Endodermal cell (in vitro differentiated cells): ENCODE measurements at regions not wholly inside any gene's neighbourhood (a gene's known extent, or its start where the extent isn't known, plus 50 kb on each side); places are given as distances from the start of the nearest gene placed in this dataset.

ENCODE experiments used
- DNase-seq: peaks from one replicate; pipeline ENCODE4 v3.0.0-alpha.2; 2017
- H3K27ac ChIP-seq: 2 replicates; pipeline ENCODE4 v1.5.1; 2013; ENCODE audit warnings: mild to moderate bottlenecking, low read depth, low read length, moderate library complexity
- H3K27me3 ChIP-seq: 2 replicates; pipeline ENCODE4 v1.6.1; 2013; ENCODE audit warnings: mild to moderate bottlenecking, low read length, moderate library complexity; ENCODE audit not compliant: insufficient read depth, control insufficient read depth, poor library complexity, severe bottlenecking
- H3K36me3 ChIP-seq: 2 replicates; pipeline ENCODE4 v1.7.0; 2013; ENCODE audit warnings: mild to moderate bottlenecking, low read length, moderate library complexity; ENCODE audit not compliant: control insufficient read depth, insufficient read depth
- H3K4me1 ChIP-seq: one replicate; pipeline ENCODE4 v1.7.0; 2013; ENCODE audit warnings: low read length; ENCODE audit not compliant: control insufficient read depth, insufficient read depth
- H3K4me3 ChIP-seq: 2 replicates; pipeline ENCODE4 v1.5.1; 2013; ENCODE audit warnings: mild to moderate bottlenecking, low read length, moderate library complexity
- H3K9ac ChIP-seq: 2 replicates; pipeline ENCODE4 v1.6.1; 2013; ENCODE audit warnings: mild to moderate bottlenecking, low read length, moderate library complexity; ENCODE audit not compliant: poor library complexity, severe bottlenecking; ENCODE audit errors: extremely low read depth
- H3K9me3 ChIP-seq: 2 replicates; pipeline ENCODE4 v1.6.1; 2013; ENCODE audit warnings: mild to moderate bottlenecking, low read length, moderate library complexity; ENCODE audit not compliant: control insufficient read depth
- H3K27ac Mint-ChIP-seq: 2 replicates; pipeline ENCODE4 v1.8.0; 2020; ENCODE audit warnings: mixed read lengths
- H3K27me3 Mint-ChIP-seq: 2 replicates; pipeline ENCODE4 v1.8.0; 2021; ENCODE audit warnings: mild to moderate bottlenecking, mixed read lengths; ENCODE audit not compliant: insufficient read depth
- H3K36me3 Mint-ChIP-seq: 2 replicates; pipeline ENCODE4 v1.8.0; 2020; ENCODE audit warnings: low read depth, mixed read lengths
- H3K4me1 Mint-ChIP-seq: 2 replicates; pipeline ENCODE4 v1.8.0; 2020; ENCODE audit warnings: mixed read lengths
- H3K4me3 Mint-ChIP-seq: 2 replicates; pipeline ENCODE4 v1.8.0; 2020; ENCODE audit warnings: mild to moderate bottlenecking, moderate library complexity, mixed read lengths
- H3K9me3 Mint-ChIP-seq: 2 replicates; pipeline ENCODE4 v1.8.0; 2020; ENCODE audit warnings: mild to moderate bottlenecking, mixed read lengths
- CTCF ChIP-seq: fragments of 200-600 bp; sonication (generic); conservative IDR thresholded peaks from 2 replicates; pipeline ENCODE4 v1.5.0; 2021; ENCODE audit warnings: antibody characterized with exemption, mild to moderate bottlenecking
- WGBS, 2 experiments: methylation state at CpG; one replicate each; pipeline versions ENCODE4 v1.1.5 to v1.1.7; 2013; ENCODE audit warnings: missing lambda C conversion rate in 2 of 2, mixed read lengths in 1 of 2; ENCODE audit not compliant: insufficient coverage in 1 of 2, insufficient read length in 1 of 2; 5-methylcytosine and 5-hydroxymethylcytosine counted together

DNA sequence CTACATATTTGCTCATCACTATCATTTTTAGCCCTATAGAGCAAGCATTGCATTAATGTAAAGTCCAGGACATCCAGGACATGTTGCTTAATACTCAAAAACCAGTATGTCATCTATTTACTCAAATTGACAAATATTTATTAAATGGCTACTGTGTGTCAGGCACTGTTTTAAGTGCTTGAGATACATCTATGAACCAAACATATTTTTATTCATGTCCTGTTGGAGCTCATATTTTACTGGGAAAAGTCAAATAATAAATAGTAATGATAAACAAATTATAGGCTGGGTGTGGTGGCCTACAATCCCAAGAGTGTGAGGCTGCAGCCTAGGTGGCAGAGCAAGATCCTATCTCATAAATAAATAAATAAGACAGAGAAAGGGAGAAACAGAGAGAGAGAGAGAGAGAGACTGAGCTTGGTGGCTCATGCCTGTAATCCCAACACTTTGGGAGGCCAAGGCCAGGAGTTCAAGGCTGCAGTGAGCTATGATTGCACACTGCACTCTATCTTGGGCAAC is 227.9 kb downstream of the GJA1 start:
- peaks cover 10% of the 10 kb centered on the region for H3K4me1 Mint-ChIP-seq
- H3K9me3 Mint-ChIP-seq = no peaks in the 10 kb centered on the region

DNA sequence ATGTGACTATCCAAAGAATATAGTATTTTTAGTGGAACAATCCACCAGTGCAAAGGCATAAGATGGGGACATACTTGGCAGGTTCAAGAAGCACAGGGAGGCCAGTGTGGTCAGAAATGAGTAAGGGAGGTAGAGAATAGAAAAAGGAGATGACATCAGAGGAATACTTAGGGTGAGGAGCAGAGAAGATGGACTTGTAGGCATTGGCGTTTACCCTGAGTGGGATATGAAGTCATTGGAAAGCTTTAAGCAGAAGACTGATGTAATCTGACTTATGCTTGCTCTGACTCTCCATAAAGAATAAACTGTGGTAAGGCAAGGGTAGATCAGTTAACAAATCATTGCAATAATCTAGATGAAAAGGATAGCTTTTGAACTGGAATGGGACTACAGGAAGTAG is 228.7 kb downstream of the GJA1 start:
- no peak overlapping the region for H3K27ac Mint-ChIP-seq
- no peaks in the 10 kb centered on the region for H3K27me3 Mint-ChIP-seq
- no peak for TF ChIP-seq CTCF

More for the DNA sequence above, 227.9 kb downstream of the GJA1 start:
- Histone ChIP-seq H3K27ac (no peak overlapping the region), H3K36me3 (no peaks in the 10 kb centered on the region), H3K9ac (no peak overlapping the region), H3K4me1 (peaks cover 6% of the 10 kb centered on the region), H3K27me3 (no peaks in the 10 kb centered on the region), H3K9me3 (no peaks in the 10 kb centered on the region), H3K4me3 (no peak overlapping the region)
- no peak for TF ChIP-seq CTCF
- no peak overlapping the region for H3K27ac Mint-ChIP-seq
- no peak for DNase-seq
- no peaks in the 10 kb centered on the region for H3K27me3 Mint-ChIP-seq
- no peak overlapping the region for H3K4me3 Mint-ChIP-seq
- no peaks in the 10 kb centered on the region for H3K36me3 Mint-ChIP-seq

GRCh38 chr6:121666814-121667213 is 231.4 kb downstream of the GJA1 start:
- no peak overlapping the region for H3K4me3 Mint-ChIP-seq
- Histone ChIP-seq H3K27me3 (no peaks in the 10 kb centered on the region), H3K27ac (no peak overlapping the region), H3K9me3 (no peaks in the 10 kb centered on the region), H3K4me3 (peak overlapping the region; percentile 46), H3K36me3 (no peaks in the 10 kb centered on the region), H3K9ac (no peak overlapping the region), H3K4me1 (peaks cover 6% of the 10 kb centered on the region)
- no peak overlapping the region for H3K27ac Mint-ChIP-seq
- no peaks in the 10 kb centered on the region for H3K27me3 Mint-ChIP-seq
- peaks cover 10% of the 10 kb centered on the region for H3K4me1 Mint-ChIP-seq
- H3K9me3 Mint-ChIP-seq = peaks cover 3% of the 10 kb centered on the region
- H3K36me3 Mint-ChIP-seq = no peaks in the 10 kb centered on the region
- no peak for DNase-seq
- no peak for TF ChIP-seq CTCF
- 78 to 100% methylated on average over 1 to 4 of the region's 4 CpGs for WGBS, 2 experiments

More for the DNA sequence above, 228.7 kb downstream of the GJA1 start:
- Histone ChIP-seq H3K27ac (no peak overlapping the region), H3K36me3 (no peaks in the 10 kb centered on the region), H3K4me3 (no peak overlapping the region), H3K4me1 (peaks cover 6% of the 10 kb centered on the region), H3K9ac (no peak overlapping the region), H3K9me3 (no peaks in the 10 kb centered on the region), H3K27me3 (no peaks in the 10 kb centered on the region)
- Mint-ChIP-seq H3K36me3 (no peaks in the 10 kb centered on the region), H3K4me3 (no peak overlapping the region), H3K9me3 (no peaks in the 10 kb centered on the region), H3K4me1 (peaks cover 10% of the 10 kb centered on the region)
- DNase-seq = no peak
- 97 to 100% methylated on average over 1 of the region's 1 CpG for WGBS, 2 experiments
